Epithelial cell of esophagus (primary cell): ENCODE measurements at regions not wholly inside any gene's neighbourhood (a gene's known extent, or its start where the extent isn't known, plus 50 kb on each side); places are given as distances from the start of the nearest gene placed in this dataset.
A peak's percentile ranks its signal among the peaks of the same experiment; 100 is the strongest.
"Not testable (repeated sequence)": the region's sequence is repeated elsewhere in the genome, so short reads cannot be mapped to it uniquely, and the experiment has no call there.

ENCODE experiments used
- DNase-seq: peaks from one replicate; pipeline ENCODE4 v3.0.0; 2010; ENCODE audit warnings: low read depth
- H3K4me3 ChIP-seq: 2 replicates; pipeline ENCODE4 v1.5.1; 2011; ENCODE audit warnings: mild to moderate bottlenecking, low read length, control low read depth
- CTCF ChIP-seq: IDR thresholded peaks from 2 replicates; pipeline ENCODE4 v1.5.1; 2011; ENCODE audit warnings: low read depth, mild to moderate bottlenecking, low read length, control low read depth, inconsistent platforms; ENCODE audit not compliant: insufficient read depth; ENCODE audit errors: missing control alignments

- no peak overlapping the region for H3K4me3 ChIP-seq
- no peak for DNase-seq
- TF ChIP-seq CTCF = no peak
Observed at GRCh38 chr16:47833771-47834170, 322.0 kb downstream of the ABCC12 start.

GRCh38 chr16:47829850-47830600 lies 325.8 kb downstream of the ABCC12 start:
- DNase-seq = peak; percentile 15
- no peak for TF ChIP-seq CTCF
- H3K4me3 ChIP-seq = no peak overlapping the region

GRCh38 chr16:47826070-47826469 lies 329.7 kb downstream of the ABCC12 start:
- no peak for DNase-seq
- TF ChIP-seq CTCF = no peak

GRCh38 chr16:47817048-47817447 lies 338.7 kb downstream of the ABCC12 start:
- no peak overlapping the region for H3K4me3 ChIP-seq
- no peak for TF ChIP-seq CTCF

More at GRCh38 chr16:47826070-47826469, 329.7 kb downstream of the ABCC12 start:
- H3K4me3 ChIP-seq = no peak overlapping the region

GRCh38 chr16:47816511-47816910 lies 339.3 kb downstream of the ABCC12 start:
- DNase-seq = no peak
- H3K4me3 ChIP-seq = no peak overlapping the region
- no peak for TF ChIP-seq CTCF

More at GRCh38 chr16:47817048-47817447, 338.7 kb downstream of the ABCC12 start:
- no peak for DNase-seq

GRCh38 chr16:47815655-47816054 lies 340.1 kb downstream of the ABCC12 start:
- DNase-seq = no peak
- no peak overlapping the region for H3K4me3 ChIP-seq
- TF ChIP-seq CTCF = no peak

- H3K4me3 ChIP-seq, DNase-seq: not testable (repeated sequence)
Observed at GRCh38 chr16:47811758-47812157, 344.0 kb downstream of the ABCC12 start.
